Testis (tissue), 2 donors: ENCODE measurements at regions not wholly inside any gene's neighbourhood (a gene's known extent, or its start where the extent isn't known, plus 50 kb on each side); places are given as distances from the start of the nearest gene placed in this dataset.

ENCODE experiments used
- DNase-seq: peaks from one replicate; pipeline ENCODE4 v3.0.0-alpha.2; 2019
- H3K27ac ChIP-seq, 2 donors: fragments of 200-600 bp; sonication (generic); one replicate each; pipeline ENCODE4 v1.5.1; 2019
- H3K27me3 ChIP-seq: fragments of 200-600 bp; sonication (generic); one replicate; pipeline ENCODE4 v1.5.1; 2019
- H3K36me3 ChIP-seq: fragments of 200-600 bp; sonication (generic); one replicate; pipeline ENCODE4 v1.5.1; 2017; ENCODE audit warnings: low read depth; ENCODE audit errors: missing control alignments
- H3K4me1 ChIP-seq: fragments of 200-600 bp; sonication (generic); one replicate; pipeline ENCODE4 v1.5.1; 2019
- H3K4me3 ChIP-seq, 2 donors: fragments of 200-600 bp; sonication (generic); one replicate each; pipeline ENCODE4 v1.5.1; 2017 to 2019
- H3K9me3 ChIP-seq: fragments of 200-600 bp; sonication (generic); one replicate; pipeline ENCODE4 v1.5.1; 2017
- CTCF ChIP-seq, 3 experiments: fragments of 450-650 bp in 2 of 3; fragments of 200-600 bp in 1 of 3; sonication (generic) in 1 of 3; IDR thresholded peaks; one replicate each; pipeline ENCODE4 v1.5.1; 2016 to 2019; ENCODE audit warnings: antibody characterized with exemption in 3 of 3, mild to moderate bottlenecking in 2 of 3, moderate library complexity in 1 of 3
- POLR2A ChIP-seq: fragments of 450-650 bp; IDR thresholded peaks from one replicate; pipeline ENCODE4 v1.6.1; 2017; ENCODE audit warnings: antibody characterized with exemption, mild to moderate bottlenecking, moderate library complexity
- WGBS, 2 donors: methylation state at CpG; one replicate each; pipeline ENCODE4 v1.1.5; 2018; 5-methylcytosine and 5-hydroxymethylcytosine counted together
- intact Hi-C: fragments of 100-400 bp; cut with DNase I; formaldehyde crosslinking; loops from one replicate; pipeline ENCODE4 v1.15.1; 2023; ENCODE audit warnings: low total_unique reads

GRCh38 chr1:190649553-190649952 lies 171.9 kb upstream of the BRINP3 start:
- H3K27me3 ChIP-seq, result no peaks in the 10 kb centered on the region
- no peaks in the 10 kb centered on the region for H3K4me1 ChIP-seq
- intact Hi-C loops, result no loop called here
- no peaks in the 10 kb centered on the region for H3K36me3 ChIP-seq
- no peak for TF ChIP-seq CTCF (IDR thresholded peaks at IDR 0.05)
- H3K27ac ChIP-seq, result no peak overlapping the region
- no peak overlapping the region for H3K4me3 ChIP-seq
- no peaks in the 10 kb centered on the region for H3K9me3 ChIP-seq
- no peak for DNase-seq

- TF ChIP-seq CTCF (IDR thresholded peaks at IDR 0.05) (no peak), POLR2A (no peak)
- WGBS, 2 donors, result 50 to 78% methylated on average over 2 of the region's 2 CpGs
These were observed 181.2 kb upstream of the BRINP3 start for GRCh38 chr1:190658907-190659306.

GRCh38 chr1:190663962-190664361 lies 186.3 kb upstream of the BRINP3 start:
- 89 to 90% methylated on average over 1 of the region's 1 CpG for WGBS, 2 donors

More at GRCh38 chr1:190658907-190659306, 181.2 kb upstream of the BRINP3 start:
- intact Hi-C loops, result no loop called here
- H3K27ac ChIP-seq, result no peak overlapping the region
- H3K4me3 ChIP-seq, result no peak overlapping the region
- H3K36me3 ChIP-seq, result no peaks in the 10 kb centered on the region
- H3K9me3 ChIP-seq, result no peaks in the 10 kb centered on the region
- no peaks in the 10 kb centered on the region for H3K27me3 ChIP-seq
- DNase-seq, result no peak
- no peaks in the 10 kb centered on the region for H3K4me1 ChIP-seq

GRCh38 chr1:190665045-190665444 lies 187.4 kb upstream of the BRINP3 start:
- no peak overlapping the region for H3K4me3 ChIP-seq
- intact Hi-C loops, result no loop called here
- no peaks in the 10 kb centered on the region for H3K27me3 ChIP-seq
- H3K36me3 ChIP-seq, result no peaks in the 10 kb centered on the region
- no peaks in the 10 kb centered on the region for H3K9me3 ChIP-seq
- H3K27ac ChIP-seq, result no peak overlapping the region
- no peak for DNase-seq
- no peaks in the 10 kb centered on the region for H3K4me1 ChIP-seq
- TF ChIP-seq POLR2A (no peak), CTCF (IDR thresholded peaks at IDR 0.05) (no peak)

More at GRCh38 chr1:190663962-190664361, 186.3 kb upstream of the BRINP3 start:
- intact Hi-C loops, result no loop called here
- H3K27ac ChIP-seq, result no peak overlapping the region
- H3K27me3 ChIP-seq, result no peaks in the 10 kb centered on the region
- no peak overlapping the region for H3K4me3 ChIP-seq
- no peaks in the 10 kb centered on the region for H3K36me3 ChIP-seq
- no peak for DNase-seq
- no peaks in the 10 kb centered on the region for H3K4me1 ChIP-seq
- no peaks in the 10 kb centered on the region for H3K9me3 ChIP-seq
- TF ChIP-seq CTCF (IDR thresholded peaks at IDR 0.05), result no peak
- no peak for TF ChIP-seq POLR2A

GRCh38 chr1:190667914-190668313 lies 190.2 kb upstream of the BRINP3 start:
- intact Hi-C loops, result no loop called here
- Histone ChIP-seq H3K36me3 (no peaks in the 10 kb centered on the region), H3K9me3 (no peaks in the 10 kb centered on the region), H3K27ac (no peak overlapping the region), H3K4me1 (no peaks in the 10 kb centered on the region), H3K27me3 (no peaks in the 10 kb centered on the region), H3K4me3 (no peak overlapping the region)
- no peak for DNase-seq
- TF ChIP-seq POLR2A (no peak), CTCF (IDR thresholded peaks at IDR 0.05) (no peak)
